ENCODE measurements at regions not wholly inside any gene's neighbourhood (a gene's known extent, or its start where the extent isn't known, plus 50 kb on each side); places are given as distances from the start of the nearest gene placed in this dataset.
"Not testable (repeated sequence)": the region's sequence is repeated elsewhere in the genome, so short reads cannot be mapped to it uniquely, and the experiment has no call there.

DNA sequence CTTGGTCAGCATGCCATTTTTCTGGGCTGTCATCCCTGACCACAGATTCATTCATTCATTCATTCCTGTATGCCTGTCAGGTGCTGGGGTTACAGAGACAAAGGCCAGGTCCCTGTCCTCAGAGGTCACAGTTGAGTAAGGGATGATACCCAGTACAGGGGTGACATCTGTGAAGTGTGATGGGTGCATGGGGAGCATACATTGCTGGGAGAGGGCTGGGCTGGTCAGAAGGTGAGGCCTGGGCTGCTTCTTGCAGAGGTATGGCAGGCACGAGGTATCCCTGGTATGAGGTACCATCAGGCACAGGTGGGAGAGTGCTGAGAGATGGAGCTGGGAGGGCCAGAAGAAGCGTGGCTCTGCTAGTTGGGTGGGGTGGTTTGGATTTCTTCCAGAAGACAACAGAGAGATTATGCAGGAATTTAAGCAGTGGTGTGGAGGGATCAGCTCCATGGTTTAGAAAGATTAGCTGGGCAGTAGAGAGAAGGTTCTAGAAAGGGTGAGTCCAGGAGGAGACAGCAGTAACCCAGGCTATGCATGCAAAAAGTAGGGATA, 181.9 kb upstream of the HAAO start:
- DNase-seq (ENCODE audit: low read depth in 2 of 2): no peak

DNA sequence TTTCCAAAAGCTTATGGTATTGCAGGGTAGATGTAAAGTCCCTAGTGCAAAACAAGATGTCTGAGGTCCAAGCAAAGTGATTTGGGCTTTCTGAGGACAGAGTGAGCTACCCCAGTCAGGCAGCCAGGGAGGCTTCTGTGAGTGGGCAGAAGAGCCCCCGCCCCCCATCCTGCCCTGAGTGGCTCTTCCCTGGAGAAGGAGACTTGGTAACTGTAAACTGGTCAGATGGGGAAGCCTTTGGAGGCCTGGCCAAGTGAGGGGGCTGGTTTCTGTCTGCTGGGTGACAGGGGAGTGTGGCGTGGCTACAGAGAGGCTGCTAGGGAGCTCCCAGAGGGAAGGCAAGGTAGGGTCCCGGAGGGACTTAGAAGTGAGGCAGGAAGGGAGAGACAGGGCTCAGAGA, 181.3 kb upstream of the HAAO start:
- no peak for DNase-seq (ENCODE audit: low read depth in 2 of 2)

DNA sequence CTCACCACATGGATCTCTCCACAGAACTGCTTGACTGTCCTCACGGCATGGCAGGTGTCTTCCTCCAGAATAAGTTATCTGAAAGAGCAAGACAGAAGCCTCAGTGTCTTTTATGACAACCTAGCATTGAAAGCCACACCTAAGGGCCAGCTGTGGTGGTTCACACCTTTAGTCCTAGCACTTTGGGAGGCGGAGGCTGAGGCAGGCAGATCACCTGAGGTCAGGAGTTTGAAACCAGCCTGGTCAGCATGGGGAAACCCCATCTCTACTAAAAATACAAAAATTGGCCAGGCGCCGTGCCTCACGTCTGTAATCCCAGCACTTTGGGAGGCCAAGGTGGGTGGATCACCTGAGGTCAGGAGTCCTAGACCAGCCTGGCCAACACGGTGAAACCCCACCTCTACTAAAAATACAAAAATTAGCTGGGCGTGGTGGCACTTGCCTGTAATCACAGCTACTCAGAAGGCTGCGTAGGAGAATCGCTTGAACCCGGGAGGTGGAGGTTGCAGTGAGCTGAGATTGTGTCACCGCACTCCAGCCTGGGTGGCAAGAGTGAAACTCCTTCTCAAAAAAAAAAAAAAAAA, 180.6 kb upstream of the HAAO start:
- DNase-seq (ENCODE audit: low read depth in 2 of 2): not testable (repeated sequence)

DNA sequence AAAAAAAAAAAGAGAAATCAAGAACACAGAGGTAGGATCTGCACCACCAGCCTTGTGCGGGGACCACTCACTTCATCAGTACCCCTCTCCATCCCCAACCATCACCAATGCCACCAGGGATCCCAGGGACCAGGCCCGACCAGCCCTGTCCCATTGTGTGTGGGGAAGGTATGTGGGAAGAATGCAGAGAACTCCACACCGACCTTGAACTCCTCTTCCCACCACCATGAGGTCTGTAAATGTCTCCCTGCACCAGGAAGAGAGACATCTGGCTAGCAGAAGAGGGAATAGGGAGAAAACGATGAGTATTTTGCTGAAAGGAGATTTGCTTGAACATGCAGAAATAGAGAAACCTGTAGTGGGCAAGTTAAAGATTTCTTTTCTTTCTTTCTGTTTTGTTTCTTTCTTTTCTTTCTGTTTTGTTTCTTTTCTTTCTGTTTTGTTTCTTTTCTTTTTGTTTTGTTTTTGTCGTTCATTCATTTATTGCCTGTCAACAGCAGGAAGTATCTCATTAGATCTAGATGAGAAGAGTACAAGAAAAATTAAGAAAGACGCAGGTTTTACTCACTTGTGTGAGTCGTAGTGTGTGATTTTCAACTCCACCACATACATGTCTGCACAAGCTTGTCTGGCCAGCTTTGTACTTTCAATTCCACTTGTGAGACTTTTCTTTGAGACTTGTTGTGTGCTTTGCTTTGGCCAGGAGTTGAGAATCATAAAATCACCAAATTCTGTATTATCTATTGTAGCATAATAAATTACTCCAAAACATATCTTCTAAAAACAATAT, 179.8 kb upstream of the HAAO start:
- DNase-seq (ENCODE audit: low read depth in 2 of 2): no peak

DNA sequence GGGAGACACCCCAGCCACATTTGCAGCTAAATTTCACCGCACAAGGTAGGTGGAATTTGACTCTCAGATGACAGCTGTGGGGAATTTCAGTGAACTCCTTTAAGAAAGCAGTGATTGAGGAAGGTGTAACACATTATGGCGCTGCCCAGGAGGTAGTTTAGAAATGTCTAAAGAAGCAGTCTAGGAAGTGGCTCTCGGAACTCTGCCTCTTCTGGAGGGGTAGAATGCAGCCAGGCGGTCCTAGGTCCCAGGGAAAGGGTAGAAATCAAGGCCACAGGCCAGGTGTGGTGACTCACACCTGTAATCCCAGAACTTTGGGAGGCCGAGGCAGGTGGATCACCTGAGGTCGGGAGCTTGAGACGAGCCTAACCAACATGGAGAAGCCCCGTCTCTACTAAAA, 179.0 kb upstream of the HAAO start:
- DNase-seq (ENCODE audit: low read depth in 2 of 2): no peak

DNA sequence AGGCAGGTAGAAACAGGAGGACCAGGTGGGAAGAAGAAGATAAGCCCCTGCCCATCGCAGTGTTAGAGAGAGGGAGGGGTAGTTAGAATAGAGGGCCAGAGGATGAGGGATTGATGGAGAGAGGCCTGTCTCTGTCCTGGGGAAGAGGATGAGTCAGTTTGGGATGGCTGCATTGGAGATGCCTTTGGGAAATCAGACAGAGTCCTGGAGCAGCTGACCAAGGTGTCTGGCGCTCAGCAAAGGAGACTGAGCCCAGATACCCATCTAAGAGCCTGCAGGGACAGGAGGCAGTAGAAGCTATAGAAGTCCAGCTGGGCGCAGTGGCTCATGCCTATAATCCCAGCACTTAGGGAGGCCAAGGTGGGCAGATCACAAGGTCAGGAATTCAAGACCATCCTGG, 177.8 kb upstream of the HAAO start:
- DNase-seq (ENCODE audit: low read depth in 2 of 2): no peak

DNA sequence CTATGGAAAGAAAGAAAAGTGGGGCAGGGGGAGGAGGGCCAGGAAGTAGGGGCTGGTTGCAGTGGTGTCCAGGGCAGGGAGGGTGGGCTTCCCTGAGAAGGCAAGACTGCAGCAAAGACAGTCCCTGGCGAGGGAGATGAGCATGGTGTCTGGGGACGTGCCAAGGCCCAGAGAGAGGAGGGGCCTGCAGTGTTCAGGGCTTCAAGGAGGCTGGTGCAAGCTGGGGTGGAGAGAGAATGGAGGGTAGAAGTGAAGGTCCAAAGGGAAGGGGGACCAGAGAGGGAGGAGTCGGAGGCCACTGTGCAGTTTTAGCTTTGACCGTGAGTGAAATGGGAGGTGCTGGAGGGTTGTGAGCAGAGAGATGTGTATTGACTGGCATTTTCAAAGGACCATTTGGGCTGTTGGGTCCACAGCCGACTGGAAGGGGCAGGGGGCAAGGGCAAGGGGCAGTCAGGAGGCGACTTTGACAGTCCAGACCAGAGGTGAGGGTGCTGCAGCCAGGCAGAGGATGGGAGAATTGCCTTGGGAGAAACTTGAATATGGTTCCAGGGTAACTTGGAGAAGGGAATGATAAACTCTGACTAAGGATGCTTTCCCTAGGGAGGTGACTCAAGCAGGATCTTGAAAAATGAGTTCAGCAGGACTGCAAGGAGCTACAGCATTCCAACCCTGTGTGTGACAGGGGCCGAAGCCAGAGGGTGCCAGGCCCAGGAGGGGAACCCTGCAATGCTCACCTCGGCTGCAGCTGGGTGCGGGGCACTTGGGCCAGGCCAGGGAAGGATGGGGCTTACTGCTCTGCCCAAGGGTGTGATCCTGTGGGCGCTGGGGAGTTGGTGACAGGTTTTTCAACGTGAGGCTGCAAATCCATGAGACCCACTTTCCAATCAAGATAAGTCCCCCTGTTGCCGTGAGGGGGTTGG, 177.1 kb upstream of the HAAO start:
- peak; percentile 71 to 77 for DNase-seq (ENCODE audit: low read depth in 2 of 2)

DNA sequence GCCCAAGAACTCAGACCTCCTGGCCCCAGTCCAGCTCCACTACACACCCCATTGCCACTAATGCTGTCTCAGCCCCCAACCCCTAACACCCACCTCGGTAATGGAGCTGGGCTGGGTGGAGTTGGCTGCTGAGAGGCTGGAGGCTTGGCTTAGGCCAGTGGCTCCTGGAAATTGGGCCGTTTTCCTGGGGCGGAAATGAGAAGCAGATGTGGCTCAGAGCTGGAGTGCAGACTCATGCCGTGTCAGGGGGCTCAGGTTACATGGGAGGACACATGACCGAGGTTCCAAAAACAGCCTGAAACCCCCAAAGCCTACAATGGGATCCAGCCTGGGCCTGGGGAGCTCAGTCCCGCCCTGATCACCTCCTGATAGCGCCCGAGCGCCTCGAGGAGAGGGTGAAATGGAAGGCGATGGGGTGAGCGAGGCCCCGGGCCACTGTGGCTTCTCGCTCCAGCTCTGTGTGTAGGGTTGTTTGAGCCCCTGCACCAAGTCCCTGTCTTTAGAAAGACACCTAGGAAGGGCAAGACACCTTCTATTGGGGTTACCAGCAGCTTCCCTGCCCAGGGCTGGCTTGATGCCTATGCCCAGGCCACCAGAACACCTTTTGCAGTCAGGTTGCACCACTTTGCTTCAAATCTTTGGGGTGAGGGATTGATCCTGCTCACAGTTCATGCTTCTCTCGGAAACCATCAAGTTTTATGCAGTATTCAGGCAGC, 175.7 kb upstream of the HAAO start:
- DNase-seq (ENCODE audit: low read depth in 2 of 2): peak; percentile 85

DNA sequence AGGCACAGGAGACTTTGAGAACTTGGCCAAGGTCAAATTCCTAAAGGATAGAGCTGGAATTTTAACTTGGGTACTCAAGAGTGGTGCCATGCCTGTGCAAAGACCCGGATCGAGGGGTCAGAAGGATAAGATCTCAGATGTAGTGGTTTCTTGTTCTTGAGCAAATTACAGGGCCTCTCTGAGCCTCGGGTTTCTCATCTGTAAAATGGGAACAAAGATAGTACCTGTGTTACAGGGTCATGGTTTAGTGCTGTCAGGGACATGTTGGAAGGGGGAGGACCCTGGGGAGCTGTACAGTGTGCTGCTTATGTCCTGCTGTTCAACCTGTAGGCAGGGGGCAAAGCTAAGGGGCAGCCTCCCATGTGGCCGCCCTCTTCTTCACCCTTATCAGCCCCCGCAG, 173.5 kb upstream of the HAAO start:
- DNase-seq (ENCODE audit: low read depth in 2 of 2): no peak

DNA sequence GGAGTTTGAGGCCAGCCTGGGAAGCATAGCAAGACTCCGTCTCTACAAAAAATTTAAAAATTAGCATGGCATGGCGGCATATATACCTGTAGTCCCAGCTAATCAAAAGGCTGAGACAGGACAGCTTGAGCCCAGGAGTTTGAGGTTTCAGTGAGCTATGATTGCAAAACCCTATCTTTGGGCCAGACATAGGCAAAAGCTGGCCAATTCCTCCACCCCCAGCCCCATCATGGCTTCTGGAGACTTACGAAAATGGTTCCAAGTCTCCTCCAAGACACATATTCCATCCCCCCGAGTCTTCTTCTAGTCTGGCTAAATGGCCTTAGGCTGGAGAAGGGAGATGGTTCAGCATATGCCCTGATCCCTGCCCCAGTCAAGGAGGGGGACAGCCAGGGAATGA, 172.8 kb upstream of the HAAO start:
- no peak for DNase-seq (ENCODE audit: low read depth in 2 of 2)

DNA sequence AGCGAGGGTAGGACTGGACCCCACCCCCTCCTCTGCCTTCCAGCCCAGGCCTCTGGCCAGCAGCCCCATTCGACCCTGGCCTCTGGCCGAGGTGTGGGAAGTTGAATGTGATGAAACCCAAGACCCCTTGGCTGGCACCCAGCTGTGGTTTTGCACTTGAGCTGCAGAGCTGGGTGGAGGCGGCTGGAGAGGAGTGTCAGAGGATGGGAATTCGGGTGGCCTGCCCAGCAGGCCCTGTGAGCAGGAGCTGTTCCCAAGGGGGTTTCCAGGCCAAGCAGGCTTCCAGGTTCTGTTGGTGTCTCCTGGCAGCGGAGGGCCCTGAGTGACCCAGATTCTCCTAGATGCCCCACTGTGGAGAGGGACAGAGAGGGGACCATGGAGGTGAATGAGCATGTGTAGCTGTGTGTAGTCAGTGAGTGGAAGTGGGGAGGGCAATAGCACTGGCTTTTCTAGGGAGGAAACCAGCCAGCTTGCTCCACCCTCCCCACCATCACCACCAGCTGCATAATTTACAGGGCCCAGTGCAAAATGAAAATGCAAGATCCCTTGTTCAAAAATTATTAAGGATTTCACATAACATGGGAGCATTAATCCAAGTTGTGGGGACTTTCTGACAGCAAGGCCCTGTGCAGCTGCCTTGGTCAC, 172.2 kb upstream of the HAAO start:
- peak; percentile 75 to 79 for DNase-seq (ENCODE audit: low read depth in 2 of 2)

DNA sequence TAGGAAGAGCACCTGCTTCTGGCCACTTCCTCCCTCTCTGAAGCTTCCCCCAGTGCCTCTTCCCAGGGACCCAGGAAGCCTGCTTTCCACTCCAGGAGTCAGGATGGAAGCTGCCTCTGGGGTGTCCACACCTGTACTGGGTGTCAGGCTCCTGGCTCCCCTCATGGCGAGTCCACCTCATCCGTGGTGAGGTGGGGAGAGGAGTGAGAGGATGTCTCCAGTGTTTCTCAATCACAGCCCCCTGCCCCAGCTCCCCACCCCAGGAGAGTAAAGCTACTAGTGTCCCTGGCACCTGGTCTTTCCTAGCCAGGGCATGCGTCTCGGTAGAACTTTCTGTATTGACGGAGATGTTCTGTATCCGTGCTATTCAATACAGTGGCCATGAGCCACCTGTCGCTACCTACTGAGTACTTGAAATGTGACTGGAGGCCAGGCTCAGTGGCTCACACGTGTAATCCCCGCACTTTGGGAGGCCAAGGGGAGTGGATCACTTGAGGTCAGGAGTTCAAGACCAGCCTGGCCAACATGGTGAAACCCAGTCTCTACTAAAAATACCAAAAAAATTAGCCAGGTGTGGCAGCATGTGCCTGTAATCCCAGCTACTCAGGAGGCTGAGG, 171.2 kb upstream of the HAAO start:
- DNase-seq (ENCODE audit: low read depth in 2 of 2): no peak

DNA sequence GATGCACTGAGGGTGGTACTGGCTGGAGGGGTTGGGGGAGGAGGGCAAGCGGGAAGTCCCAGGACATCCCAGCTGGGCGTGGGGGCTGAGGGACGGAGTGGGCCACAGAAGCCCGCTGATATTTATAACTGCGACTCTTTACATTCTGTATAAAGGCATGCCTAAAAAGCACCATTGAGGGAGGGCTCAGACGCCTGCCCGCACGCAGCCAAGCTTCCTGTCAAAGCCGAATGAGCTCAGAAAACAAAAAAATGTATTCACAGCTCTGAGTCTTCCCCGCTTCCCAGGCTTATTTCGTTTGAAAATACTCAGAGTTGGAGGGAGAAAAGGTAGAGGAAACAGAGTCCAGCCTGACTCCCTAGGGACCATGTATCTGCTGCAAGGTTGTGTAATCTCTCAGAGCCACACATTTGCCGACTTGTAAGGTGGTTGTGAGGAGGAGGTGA, 170.1 kb upstream of the HAAO start:
- no peak for DNase-seq (ENCODE audit: low read depth in 2 of 2)

DNA sequence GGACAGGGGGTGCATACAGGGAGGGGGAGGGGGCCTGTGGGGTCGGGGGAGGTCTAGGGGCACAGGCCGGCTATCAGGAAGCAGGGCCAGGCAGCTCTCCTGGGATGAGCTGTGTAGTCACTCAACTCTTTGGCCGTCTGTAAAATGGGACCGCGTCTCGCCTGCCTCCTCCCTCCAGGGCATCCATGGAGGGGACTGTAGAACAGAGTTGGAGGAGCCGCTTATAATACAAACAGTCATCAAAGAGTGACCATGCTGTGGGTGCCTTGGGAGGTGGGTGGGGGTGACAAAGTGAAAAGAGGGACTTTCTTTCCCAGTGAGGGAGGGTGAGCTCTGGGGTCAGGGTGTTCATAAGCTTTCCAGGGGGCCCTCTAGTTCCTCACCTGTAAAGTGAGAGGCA, 169.6 kb upstream of the HAAO start:
- no peak for DNase-seq (ENCODE audit: low read depth in 2 of 2)

DNA sequence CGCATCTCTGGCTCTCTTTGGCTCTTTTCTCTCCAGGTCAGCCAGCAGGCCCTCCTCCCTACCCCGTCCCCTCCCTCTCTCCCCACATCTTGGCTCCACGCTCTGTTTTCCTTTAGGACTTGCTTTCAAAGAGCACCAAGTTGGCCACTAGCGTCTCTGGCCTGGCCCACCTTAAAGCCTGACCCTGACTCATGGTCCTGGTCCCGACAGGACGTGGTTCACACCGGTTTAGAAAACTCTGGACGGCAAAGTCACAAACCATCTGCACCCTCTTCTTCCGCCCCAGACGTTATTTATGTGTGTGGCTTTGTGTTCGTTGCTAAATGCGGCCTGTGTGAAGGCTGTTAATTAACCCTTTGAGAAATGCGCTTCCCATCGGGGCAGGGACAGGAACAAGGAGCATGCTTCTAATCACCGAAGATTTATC, 169.0 kb upstream of the HAAO start:
- DNase-seq (ENCODE audit: low read depth in 2 of 2): no peak

DNA sequence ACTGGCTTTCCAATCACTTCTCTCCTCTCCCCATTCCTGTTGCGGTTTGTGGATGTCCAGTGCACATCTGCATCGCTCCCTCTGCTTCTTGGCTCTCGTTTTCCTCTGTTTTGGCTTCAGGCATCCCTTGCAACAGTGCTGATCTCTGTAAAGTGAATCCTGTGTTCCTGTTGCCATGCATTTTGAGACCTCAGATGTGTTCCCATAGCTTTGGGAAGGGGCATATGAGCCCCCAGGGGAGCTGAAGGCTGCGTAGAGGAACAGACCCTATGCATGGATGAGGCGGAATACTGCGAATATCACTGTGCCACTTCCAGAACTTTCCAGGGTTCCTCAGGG, 168.4 kb upstream of the HAAO start:
- DNase-seq (ENCODE audit: low read depth in 2 of 2): no peak

DNA sequence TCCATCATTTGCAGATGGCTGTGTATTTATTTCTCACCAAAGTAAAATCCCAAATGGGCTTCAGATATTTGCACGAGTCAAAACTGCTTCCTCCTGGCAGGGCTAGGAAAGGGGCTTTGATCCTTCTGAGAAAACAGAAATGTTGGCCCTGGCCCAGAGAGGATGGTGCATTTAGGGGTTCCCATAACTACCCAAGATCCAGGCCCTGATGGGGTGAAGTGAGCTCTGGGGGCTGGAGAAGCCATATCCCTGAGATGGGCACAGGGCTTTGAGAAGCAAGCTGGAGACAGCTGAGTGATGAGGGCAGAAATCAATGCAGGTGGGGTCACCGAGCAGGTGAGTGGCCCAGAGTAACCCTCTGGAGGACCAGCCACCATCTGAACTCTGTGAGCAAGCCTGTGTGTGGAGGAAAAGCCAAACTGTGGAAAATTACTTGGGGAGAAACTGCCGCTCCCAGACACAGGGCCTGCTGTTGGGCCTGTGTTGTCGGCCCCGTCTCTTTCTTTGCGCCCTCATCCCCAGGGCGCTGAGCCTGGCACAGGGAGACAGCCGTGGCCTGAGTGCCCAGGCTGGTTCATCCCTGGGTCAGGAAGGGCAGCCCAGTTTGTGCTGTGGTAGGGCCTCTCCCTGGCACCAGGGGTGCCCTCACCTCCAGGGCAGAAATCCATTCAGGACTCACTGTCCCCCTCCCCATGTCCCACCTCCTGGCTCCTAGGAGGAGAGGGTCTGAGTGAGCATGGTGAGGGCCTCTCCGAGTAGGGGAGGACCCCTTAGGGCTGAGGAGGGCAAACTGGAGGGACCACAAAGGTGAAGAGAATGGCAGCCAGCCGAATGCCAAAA, 167.8 kb upstream of the HAAO start:
- DNase-seq (ENCODE audit: low read depth in 2 of 2): no peak

DNA sequence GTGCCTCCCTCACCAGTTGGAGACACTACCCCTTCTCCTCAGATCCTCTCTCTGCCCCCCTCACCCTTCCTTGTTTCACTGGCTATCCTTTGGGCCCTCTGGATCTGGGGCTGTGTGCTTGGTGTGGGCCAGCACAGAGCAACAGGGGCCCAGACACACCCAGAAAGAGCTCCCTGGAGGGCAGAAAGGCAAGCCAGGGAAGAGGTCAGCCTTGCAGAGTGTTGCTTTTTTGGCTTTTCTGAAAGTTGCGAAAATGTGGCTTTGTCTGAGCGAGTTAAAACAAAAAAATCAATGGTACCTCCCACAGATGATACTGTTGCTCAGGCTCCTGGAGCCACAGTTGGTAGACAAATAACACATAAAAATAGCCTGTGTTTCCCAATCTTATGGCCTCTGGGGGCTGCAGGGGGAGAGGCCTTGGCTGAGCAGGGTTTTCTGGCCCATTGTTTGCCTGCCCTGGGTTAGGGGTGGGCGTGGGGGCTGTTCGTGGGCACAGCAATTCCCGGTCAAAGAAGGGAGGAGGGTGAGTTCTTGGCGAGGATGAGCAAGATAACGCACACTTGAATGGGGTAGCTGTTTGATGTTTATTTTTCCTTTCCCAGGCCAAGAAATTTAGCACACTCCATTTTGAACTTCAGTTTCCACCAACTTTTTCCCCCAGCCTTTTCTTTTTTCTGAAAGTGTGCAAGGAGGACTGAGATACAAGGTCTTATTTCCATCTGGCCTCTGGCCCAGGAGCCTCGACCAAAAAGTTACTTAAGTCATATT, 167.0 kb upstream of the HAAO start:
- peak in 1 of 2 experiments; percentile 50 for DNase-seq (ENCODE audit: low read depth in 2 of 2)

DNA sequence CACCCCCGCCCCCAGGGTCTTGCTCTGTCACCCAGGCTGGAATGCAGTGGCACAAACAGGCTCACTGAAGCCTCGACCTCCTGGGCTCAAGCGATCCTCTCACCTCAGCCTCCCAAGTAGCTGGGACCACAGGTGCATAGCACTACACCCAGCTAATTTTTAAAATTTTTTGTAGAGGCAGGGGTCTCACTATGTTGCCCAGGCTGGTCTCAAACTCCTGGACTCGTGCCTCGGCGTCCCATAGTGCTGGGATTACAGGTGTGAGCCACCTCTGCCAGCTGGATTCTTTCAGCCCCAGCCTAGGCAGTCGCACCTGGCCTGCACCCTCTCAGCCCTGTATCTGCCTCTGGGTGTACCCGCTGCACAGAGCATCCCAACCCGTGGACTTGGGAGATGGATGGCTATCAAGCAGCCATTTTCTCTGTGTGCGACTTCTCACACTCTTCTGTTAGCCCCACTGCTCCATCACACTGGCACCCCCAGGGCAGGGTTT, 166.4 kb upstream of the HAAO start:
- no peak for DNase-seq (ENCODE audit: low read depth in 2 of 2)

All from fibroblast of skin of left biceps (primary cell).